GM19467 (cell line): ENCODE measurements at regions not wholly inside any gene's neighbourhood (a gene's known extent, or its start where the extent isn't known, plus 50 kb on each side); places are given as distances from the start of the nearest gene placed in this dataset.
"Not testable (repeated sequence)": the region's sequence is repeated elsewhere in the genome, so short reads cannot be mapped to it uniquely, and the experiment has no call there.

Experiments
- ATAC-seq: cut with Tn5 transposase; IDR thresholded peaks from one replicate; pipeline ENCODE4 v1.9.1; 2021; ENCODE audit warnings: mild to moderate bottlenecking, moderate library complexity; ENCODE audit not compliant: unreplicated experiment

DNA sequence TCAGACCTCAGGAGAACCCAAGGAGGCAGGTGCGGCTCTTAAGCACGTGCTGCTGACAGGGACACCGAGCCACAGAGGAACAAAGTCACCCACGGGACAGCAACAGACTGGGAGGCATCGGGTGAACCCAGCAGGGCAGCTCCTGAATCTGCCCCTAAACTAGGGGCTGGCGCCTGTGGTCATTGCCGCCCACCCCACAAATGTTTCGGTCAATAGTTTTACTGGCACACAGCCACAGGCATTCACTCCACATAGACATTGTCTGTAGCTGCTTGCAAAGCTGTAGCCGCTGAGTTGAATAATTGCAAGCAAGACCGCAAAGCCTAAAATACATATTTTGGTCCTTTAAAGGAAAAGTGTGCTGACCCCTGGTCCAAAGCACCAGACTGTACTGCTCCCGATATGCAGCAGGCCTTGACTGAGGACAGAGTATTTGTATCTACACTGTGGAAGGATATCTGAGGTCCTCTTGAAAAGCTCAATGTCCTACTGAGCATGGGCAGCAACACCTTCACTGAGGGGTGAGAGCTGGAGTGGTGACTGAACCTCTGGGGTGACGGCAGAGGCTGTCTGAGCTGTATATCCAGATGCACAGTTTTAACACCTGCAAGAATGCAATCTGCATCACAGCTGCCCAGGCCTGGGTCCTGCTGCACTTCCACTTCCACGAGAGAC is 310.3 kb downstream of the THBS2 start:
- ATAC-seq = no peak

DNA sequence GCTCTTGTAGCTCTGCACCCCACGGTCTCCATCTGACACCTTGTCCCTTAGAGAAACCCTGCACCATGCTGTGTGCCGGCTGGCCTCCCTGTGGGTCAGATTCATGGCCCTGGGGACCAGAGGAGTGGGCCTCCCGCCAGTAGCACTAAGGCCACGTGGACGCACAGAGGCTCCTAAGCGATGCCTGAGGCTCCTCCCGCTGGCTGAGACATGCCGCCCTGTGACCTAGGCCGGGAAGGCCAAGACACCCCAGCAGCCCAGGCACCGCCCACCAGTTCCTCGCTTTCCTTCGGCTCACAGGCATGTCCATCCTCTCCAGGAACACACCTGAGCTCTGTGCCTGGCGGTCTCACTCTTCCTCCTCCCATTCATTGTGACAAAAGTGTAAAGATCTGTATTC is 311.0 kb downstream of the THBS2 start:
- no peak for ATAC-seq

DNA sequence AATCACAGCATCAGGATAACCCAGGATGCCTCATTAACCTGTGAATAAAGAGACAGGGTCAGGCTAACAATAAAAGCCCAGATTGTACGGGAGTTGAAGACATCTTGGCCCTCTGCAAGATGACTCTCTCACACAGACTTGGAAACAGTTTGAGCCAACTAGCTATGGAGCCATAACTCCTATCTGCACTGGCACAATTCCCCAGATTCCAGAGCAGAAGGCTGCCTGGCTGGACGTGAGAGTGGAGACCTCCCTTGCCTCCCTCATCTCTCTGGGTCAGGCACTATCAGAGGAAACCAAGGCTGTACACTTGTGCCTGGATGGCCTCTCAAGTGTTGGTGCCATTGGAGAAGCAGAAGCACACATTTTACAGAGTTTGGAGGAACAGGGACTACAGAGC is 312.6 kb downstream of the THBS2 start:
- ATAC-seq = no peak

DNA sequence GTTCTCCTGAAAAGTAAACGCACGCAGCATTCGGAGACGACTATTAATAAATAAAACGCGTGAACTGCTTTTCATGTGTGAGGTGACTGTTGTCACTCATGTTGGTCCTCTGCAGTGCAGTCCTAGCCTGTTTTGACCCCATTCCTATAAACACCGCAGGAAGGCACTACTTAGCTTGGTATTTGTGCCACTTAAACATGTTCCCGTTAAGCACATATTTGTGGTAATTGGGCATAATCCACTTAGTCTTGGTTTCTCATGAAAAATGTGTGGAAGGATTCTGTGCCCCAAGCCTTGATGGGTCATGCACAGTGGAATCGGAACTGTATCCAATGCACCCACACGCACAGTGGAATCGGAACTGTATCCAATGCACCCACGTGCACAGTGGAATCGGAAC is 313.9 kb downstream of the THBS2 start:
- no peak for ATAC-seq

DNA sequence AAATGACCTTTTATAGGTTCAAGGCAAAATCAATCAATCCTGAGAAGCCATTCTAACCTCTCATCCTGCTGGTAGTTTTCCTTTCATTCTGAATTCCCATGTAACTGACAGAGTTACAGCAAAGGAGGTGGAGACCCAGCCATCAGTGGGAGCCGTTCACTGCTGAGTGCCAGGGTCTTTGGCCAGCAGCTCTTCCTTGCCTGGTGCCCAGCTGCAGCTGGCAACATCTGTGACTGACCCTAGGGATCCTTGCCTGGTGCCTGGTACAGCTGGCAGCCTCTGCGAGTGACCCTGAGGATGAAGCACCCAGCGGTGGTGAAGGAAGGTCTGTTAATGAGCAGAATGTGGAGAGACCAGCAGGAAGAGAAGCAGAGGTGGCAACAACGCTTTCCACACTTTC is 314.6 kb downstream of the THBS2 start:
- no peak for ATAC-seq

DNA sequence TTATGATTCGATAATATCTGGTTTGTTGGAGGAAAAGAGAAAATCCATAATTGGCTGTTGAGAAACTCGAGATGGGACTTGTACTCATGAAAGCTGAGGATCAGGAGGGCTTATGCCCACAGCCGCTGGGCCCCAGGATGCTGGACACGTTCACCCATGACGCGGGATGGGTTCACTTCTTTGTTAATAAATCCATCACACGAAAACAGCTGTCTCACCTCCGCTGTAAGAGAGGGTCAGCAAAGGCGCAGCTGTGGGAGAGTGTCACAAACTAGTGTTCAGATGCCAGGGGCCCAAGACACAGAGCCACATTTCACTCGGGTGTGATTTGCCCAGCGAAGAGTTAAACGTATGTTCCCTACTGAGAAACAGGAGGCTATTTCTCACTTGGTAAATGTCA is 315.1 kb downstream of the THBS2 start:
- ATAC-seq = no peak

DNA sequence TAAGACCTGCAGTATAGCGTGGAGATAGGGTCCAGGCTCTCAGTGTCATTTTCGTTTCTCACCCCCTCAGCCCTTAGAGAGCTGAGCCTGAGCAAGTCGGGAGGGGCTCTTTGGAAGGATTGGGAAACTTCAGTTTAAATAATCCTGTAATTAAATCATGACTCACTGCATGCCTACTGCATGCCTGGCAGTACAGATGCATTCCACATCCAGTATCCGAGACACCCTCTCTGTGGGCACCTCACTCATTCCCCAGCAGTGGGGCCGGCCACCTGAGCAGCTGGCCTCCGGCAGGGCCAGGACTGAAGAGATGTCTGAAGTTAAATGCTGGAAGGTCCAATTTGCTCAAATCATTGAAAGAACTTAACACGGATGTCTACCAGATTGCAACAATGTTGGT is 316.6 kb downstream of the THBS2 start:
- no peak for ATAC-seq

DNA sequence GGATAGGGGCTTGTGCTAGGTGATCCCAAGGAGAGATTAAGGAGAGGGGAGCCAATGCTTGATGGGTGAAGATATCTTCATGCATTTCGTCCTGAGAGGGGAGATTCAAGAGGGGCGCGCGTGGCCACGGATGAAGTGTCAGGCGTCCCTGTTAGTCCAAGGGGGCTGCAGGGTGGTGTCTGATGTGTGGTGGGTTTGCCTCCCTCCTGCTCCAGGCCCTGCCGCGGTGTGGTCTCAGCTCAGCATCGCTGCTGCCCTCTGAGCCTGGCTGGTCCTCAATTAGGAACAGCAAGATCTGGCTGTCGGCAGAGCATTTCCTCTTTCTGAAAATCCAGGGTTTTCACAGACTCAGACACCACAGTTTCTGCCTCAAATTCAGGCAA is 318.0 kb downstream of the THBS2 start:
- no peak for ATAC-seq

DNA sequence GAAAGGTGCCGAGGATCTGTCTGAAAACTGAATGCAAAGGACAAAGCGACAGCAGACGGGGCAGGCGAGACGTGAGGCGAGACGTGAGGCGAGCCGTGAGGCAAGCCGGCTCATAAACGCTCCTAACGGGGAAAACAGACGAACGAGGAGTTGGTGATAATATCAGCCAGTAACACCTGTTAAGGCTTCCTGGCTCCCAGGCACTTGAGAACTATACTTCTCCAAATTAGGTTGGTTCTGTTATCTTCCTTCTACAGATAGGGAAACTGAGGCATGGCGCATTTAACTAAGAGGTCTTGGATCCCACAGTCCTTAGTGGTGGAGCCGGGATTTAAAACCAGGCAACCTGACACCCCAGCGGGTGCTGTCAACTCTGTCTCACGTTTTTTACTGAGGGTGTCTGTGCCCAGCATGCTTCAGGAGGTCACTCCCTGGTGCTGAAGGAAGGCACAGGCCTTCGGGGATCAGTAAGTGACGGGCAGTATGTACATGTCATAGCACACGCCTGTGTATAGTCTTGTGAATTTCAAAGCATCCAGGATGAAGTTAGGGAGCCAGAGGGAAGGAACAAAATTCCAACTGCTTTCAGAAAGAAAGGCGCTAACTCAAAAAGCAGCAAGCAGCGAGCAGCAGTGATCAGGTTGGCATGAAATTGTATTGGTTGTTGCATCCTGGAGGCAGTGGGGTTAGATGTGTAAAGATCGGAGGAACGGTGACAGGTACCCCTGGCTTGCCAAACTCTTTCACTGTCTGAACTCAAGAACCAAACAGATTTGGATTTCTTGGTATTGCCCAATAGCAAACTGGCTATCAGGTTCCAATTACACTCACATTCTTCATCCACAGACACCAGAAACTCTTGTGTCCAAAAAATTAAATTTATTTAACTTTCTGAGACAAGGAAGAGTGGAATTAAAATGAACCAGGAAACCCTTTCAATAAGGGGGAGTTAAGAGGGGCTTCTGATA is 318.7 kb downstream of the THBS2 start:
- ATAC-seq = no peak

DNA sequence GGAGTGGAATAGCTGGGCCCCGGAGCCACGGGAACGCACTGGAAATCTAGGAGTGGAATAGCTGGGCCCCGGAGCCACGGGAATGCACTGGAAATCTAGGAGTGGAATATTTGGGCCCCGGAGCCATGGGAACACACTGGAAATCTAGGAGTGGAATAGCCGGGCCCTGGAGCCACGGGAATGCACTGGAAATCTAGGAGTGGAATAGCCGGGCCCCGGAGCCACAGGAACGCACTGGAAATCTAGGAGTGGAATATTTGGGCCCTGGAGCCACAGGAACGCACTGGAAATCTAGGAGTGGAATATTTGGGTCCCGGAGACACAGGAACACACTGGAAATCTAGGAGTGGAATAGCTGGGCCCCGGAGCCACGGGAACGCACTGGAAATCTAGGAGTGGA is 321.5 kb downstream of the THBS2 start:
- ATAC-seq = not testable (repeated sequence)

DNA sequence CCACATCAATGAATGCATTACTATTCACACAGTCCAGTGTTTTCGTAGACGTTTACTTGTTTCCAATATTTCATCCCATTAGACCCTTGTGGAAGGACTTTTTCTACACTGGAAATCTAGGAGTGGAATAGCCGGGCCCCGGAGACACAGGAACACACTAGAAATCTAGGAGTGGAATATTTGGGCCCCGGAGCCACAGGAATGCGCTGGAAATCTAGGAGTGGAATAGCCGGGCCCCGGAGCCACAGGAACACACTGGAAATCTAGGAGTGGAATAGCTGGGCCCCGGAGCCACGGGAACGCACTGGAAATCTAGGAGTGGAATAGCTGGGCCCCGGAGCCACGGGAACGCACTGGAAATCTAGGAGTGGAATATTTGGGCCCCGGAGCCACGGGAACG is 322.6 kb downstream of the THBS2 start:
- ATAC-seq = not testable (repeated sequence)

DNA sequence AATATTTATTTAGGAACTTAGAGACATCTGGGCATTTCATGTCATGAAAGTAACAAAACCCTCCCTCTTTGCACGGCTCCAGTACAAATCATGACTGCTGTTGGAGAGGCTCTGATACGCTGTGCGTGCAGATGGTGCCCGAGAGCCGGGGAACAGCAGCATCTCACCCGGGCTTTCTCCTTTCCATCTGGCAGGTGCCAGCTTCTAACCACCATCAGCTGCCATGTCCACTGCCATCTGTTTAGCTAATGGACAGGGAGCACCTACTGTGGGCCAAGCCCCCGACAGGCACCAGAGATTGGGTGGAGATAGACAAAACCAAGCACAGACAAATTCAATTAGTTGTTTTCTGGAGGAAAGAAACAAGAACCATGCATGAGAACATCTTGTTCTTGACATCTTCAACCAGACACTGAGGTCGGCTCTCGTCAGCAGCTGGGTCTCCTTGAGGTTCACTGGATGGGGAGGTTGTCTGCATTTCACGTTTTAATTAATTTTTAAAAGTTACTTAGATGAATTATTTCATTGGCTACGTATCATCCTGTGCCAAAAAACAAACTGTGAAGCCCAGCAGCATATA is 323.7 kb downstream of the THBS2 start:
- no peak for ATAC-seq

DNA sequence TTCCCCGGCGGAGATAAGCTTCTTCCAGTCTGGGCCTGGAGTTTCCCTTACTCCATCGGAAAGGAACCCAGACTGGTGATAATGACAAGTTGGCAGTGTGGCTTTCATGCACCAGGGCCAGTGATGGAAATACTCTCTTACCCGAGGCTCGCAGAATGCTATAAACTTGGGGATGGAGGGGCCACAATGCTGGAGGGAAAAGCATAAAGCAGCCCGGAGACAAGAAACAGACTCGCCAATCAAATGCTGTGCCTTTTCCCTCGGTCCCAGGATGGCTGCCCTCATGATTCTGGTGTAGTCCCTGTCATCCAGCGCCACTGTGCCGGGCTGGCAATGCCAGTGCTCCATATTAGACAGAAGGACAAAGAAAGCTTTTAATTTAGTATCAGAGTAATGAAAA is 325.6 kb downstream of the THBS2 start:
- no peak for ATAC-seq

DNA sequence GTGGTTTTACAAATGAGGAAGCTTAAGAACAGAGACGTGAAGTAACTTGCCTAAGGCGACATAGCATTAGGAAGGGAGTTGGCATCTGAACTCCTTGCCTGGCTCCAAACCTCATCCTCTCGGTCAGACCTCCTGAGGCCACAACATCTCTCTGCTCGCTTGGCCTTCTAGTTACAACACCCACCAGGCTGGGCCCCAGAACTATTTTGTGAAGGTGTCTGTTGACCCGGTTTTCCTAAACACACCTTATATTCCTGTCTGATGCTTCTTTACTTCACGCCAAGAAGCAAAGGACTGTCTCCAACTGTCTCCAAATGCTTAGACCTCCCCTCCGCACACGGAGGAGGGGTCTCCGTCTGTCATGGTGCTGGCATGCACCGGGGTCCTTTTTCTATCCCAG is 326.6 kb downstream of the THBS2 start:
- ATAC-seq = no peak

DNA sequence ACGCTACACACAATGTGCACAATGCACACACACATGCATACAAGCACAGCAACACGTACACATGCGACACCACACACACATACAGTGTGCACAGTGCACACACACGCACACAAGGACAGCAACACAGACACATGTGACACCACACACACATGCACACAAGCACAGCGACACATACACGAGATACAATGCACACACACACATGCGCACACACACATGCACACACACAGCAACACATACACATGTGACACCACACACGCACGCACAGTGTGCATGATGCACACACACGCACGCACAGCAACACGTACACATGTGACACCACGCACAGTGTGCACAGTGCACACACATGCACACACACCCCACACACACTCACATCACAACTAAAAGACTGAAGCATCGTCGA is 327.3 kb downstream of the THBS2 start:
- no peak for ATAC-seq

DNA sequence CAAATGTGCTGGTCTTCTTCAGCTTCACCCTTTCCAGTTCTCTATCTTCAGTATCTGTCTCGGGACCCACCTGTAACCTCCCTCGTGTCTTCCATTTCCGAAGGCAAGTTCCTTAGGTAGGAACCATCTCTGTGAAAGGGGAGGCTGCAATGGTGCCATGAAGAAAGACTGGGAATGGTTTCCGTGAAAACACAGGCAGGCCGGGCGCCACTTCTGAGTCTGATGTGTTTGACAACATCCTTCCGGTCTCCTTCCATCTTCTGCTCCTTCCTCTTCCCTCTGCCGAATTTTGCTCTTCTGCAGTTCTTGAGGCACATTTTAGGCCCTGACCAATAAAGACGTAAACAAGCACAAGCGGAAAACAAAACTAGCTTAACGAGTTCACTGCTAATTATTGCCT is 328.0 kb downstream of the THBS2 start:
- no peak for ATAC-seq

DNA sequence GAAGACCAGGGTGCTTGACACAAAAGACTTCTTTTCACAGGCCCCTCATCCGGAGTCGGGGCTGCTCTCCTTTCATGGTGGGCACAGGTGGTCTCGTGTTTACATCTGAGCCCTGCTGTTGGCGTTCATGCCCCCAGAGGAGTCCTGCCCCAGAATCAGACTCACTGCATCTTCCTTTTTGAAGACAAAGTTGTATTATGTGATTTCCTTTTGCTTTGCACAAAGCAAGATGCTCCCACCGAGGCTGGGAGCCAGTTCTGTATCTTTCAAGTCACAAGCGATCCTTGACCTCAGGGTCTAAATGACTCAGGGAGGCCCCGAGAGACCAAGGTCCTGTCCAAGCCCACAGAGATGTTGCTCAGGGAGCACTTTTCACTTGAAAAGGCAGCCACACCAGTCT is 330.5 kb downstream of the THBS2 start:
- ATAC-seq = no peak

DNA sequence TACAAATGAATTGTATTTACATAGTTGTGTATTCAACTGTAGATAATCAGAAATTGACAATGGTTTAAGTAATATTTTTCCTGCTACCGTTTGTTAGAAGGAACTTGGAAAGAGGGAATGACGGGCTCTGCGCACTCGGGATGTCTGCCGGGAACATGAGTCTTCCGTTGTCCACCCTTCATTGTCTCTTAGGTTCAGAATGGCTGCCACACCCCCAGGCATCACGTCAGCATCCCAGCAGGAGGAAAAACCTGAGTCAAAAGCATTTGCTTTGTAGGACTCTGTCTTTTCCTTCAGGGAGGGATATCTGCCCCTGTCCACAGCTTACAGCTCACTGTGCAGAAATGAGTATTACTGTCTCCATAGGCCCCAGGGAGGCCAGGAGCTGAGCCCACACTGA is 331.2 kb downstream of the THBS2 start:
- no peak for ATAC-seq

DNA sequence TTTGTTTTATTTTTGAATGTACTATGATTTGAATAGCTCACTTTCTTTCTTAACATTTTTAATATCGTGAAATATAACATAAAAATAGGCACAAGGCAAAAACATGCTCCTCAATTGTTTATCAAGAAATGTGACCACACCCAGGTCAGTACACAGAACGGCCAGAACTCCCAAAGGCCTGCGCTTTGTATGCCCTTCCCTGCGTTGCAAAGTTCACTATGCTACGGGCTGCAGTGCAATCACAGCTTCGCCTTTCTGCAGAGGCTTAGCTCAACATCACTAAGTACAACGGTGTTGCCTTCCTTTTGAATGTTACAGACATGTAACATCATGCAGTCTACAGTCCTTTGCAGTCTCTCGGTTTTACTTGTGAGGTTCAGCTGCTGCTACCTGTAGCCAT is 333.4 kb downstream of the THBS2 start:
- no peak for ATAC-seq

DNA sequence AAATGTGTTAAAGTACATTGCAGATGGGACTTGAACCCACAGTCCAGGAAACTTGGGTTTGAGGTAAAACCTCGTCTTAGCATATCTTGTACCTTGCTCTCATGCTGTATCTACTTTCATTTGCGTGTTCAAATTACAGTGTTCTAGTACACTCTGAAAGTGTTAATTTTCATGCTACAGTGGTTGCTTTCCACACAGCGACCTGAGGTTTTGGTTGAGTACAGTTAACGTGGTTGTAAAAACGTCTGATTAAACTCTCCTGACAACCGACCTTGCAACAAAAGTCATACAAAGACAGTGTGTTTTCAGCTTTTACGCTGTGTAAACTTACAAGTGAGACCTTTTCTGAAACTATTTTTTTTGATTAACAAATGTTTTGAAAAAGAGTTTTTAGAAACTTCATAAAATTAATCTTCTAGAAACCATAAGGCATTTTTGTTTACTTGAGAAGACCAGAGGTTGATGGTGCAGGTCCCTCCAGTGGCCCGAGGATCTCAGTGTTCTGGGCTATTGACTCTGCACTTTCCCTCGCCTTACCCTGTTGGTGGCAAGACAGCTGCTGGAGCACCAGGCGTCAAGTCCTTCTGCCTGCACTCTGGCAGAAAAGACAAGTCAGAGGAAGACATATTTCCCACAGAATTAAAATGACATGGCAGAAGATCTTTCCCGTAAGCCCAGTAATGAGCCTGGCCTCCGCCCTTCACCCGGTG is 334.0 kb downstream of the THBS2 start:
- no peak for ATAC-seq

DNA sequence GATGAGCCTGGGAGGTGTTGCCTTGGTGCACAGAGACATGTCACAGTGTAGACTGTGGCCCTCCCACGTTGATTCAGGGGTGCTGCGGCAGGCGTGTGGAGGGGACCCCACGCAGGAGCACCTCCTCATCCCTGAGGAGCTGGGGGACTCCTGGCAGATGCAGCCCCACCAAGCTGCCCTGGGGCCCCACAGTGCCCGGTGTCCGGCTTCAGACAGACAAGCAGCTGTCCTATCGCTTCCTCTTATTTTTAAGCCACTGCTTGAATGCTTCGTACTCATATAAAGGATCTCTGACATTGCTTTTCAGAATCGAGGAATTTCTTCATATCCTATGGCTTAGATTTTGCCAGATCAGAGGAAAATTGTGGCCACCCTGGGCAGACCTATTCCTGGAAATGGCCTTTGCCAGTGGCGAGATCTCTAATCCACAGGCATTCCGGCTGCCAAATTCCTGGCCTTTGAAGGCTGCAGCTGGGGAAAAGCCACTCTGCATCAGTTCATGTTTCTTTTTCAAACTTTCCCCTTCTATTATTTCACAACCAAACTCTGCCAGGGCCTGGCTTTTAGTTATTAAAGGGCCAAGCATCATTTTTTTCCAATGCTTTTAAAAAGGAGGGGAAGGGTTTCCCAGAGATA is 337.0 kb downstream of the THBS2 start:
- no peak for ATAC-seq
